ENCODE measurements at regions not wholly inside any gene's neighbourhood (a gene's known extent, or its start where the extent isn't known, plus 50 kb on each side); places are given as distances from the start of the nearest gene placed in this dataset.

DNA sequence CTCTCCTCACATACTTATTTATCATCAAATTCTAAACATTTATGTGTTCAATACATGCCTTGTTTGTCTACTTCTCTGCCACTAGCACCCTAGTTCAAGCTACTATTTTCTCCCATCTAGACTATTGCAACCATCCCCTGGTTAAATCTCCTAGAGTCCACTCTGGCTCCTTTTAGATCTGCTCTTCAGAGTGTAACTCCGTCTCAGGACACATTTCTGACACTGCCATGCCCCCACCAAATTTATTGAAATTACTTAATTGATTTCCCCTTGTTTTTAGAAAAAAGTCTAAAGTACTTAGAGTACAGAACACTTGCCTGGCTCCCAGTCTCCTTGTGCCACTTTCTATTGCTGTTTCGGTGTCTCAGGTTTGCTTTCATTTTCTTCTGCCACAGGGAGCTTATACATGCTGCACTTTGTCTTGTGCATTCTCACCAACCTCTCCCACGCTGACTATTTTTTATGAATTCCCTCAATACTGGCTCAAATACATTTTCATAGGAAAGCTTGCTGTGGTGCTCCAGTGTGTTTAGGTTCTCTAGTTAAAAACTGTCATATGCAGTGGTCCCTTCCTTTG, 792.3 kb downstream of the DIPK2A start:
- TF ChIP-seq, protein P1, sequence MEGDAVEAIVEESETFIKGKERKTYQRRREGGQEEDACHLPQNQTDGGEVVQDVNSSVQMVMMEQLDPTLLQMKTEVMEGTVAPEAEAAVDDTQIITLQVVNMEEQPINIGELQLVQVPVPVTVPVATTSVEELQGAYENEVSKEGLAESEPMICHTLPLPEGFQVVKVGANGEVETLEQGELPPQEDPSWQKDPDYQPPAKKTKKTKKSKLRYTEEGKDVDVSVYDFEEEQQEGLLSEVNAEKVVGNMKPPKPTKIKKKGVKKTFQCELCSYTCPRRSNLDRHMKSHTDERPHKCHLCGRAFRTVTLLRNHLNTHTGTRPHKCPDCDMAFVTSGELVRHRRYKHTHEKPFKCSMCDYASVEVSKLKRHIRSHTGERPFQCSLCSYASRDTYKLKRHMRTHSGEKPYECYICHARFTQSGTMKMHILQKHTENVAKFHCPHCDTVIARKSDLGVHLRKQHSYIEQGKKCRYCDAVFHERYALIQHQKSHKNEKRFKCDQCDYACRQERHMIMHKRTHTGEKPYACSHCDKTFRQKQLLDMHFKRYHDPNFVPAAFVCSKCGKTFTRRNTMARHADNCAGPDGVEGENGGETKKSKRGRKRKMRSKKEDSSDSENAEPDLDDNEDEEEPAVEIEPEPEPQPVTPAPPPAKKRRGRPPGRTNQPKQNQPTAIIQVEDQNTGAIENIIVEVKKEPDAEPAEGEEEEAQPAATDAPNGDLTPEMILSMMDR (conservative IDR thresholded peaks at IDR 0.05) = no peak

More for the DNA sequence above, 792.3 kb downstream of the DIPK2A start:
- no peak overlapping the region for H3K56ac ChIP-seq (ENCODE audit: insufficient read length, low read depth, low read length)
- no peaks in the 10 kb centered on the region for H3K79me1 ChIP-seq (ENCODE audit: insufficient read depth, low read depth, low read length, poor library complexity, severe bottlenecking)
- H2AK5ac ChIP-seq (ENCODE audit: insufficient read length, low read length) = no peak overlapping the region
- H3K18ac ChIP-seq (ENCODE audit: insufficient read length, low read depth, low read length) = no peak overlapping the region
- no peaks in the 10 kb centered on the region for H3K27me3 ChIP-seq (ENCODE audit: insufficient read depth, low read length)
- no peak overlapping the region for H3K27ac ChIP-seq (ENCODE audit: insufficient read length, low read depth, low read length)
- H3K4ac ChIP-seq (ENCODE audit: low read depth, low read length) = no peak overlapping the region
- no peak overlapping the region for H3T11ph ChIP-seq (ENCODE audit: low read length)
- Mint-ChIP-seq H3K27ac (no peak overlapping the region; a peak in 1 of 7 replicates), H3K4me3 (no peak overlapping the region), H3K9me3 (no peaks in the 10 kb centered on the region), H3K36me3 (ENCODE audit: insufficient read depth in 1 of 3, low read depth in 3 of 3) (no peaks in the 10 kb centered on the region), H3K27me3 (ENCODE audit: low read depth) (no peaks in the 10 kb centered on the region), H3K4me1 (no peaks in the 10 kb centered on the region)
- no peak for DNase-seq
- H2AFZ ChIP-seq (ENCODE audit: low read length) = no peak overlapping the region
- no peak overlapping the region for H3K9ac ChIP-seq (ENCODE audit: extremely low read depth, insufficient read length, low read length)
- H2BK15ac ChIP-seq (ENCODE audit: low read depth, low read length) = no peak overlapping the region
- no peak overlapping the region for H3K14ac ChIP-seq (ENCODE audit: insufficient read depth, low read length)
- no peak overlapping the region for H2BK12ac ChIP-seq (ENCODE audit: insufficient read length, low read depth, low read length)
- no CpG with 5 or more reads among the region's 3 CpGs for WGBS (ENCODE audit: extremely low coverage, insufficient read length, low lambda C conversion rate)
- H2BK20ac ChIP-seq (ENCODE audit: low read depth, low read length, poor library complexity, severe bottlenecking) = no peak overlapping the region
- H4K8ac ChIP-seq (replicated peaks; ENCODE audit: insufficient read length, low read depth, low read length) = no peak overlapping the region
- no peaks in the 10 kb centered on the region for H3K79me2 ChIP-seq (ENCODE audit: insufficient read depth, low read length)
- no peak overlapping the region for H2BK5ac ChIP-seq (ENCODE audit: insufficient read length, low read length)
- H3K23ac ChIP-seq (ENCODE audit: insufficient read length, low read depth, low read length) = no peak overlapping the region
- no peaks in the 10 kb centered on the region for H4K20me1 ChIP-seq (ENCODE audit: control insufficient read depth, insufficient read depth, insufficient read length)
- H3K23me2 ChIP-seq (ENCODE audit: insufficient read length, low read depth, low read length, poor library complexity, severe bottlenecking) = no peaks in the 10 kb centered on the region
- no peak overlapping the region for H3K4me2 ChIP-seq (ENCODE audit: insufficient read depth, insufficient read length, low read length)
- no peaks in the 10 kb centered on the region for H3K9me3 ChIP-seq (ENCODE audit: control insufficient read depth, low read depth, low read length)
- no peak overlapping the region for H2BK120ac ChIP-seq (ENCODE audit: low read depth, low read length, poor library complexity, severe bottlenecking)
- no peaks in the 10 kb centered on the region for H3K4me1 ChIP-seq (ENCODE audit: insufficient read depth, low read length)
- no peak overlapping the region for H4K5ac ChIP-seq (ENCODE audit: insufficient read length, low read depth, low read length)
- H4K91ac ChIP-seq (ENCODE audit: insufficient read length, low read depth, low read length) = no peak overlapping the region

All from H9 (cell line).